ENCODE measurements at regions not wholly inside any gene's neighbourhood (a gene's known extent, or its start where the extent isn't known, plus 50 kb on each side); places are given as distances from the start of the nearest gene placed in this dataset.
"Not testable (repeated sequence)": the region's sequence is repeated elsewhere in the genome, so short reads cannot be mapped to it uniquely, and the experiment has no call there.

DNA sequence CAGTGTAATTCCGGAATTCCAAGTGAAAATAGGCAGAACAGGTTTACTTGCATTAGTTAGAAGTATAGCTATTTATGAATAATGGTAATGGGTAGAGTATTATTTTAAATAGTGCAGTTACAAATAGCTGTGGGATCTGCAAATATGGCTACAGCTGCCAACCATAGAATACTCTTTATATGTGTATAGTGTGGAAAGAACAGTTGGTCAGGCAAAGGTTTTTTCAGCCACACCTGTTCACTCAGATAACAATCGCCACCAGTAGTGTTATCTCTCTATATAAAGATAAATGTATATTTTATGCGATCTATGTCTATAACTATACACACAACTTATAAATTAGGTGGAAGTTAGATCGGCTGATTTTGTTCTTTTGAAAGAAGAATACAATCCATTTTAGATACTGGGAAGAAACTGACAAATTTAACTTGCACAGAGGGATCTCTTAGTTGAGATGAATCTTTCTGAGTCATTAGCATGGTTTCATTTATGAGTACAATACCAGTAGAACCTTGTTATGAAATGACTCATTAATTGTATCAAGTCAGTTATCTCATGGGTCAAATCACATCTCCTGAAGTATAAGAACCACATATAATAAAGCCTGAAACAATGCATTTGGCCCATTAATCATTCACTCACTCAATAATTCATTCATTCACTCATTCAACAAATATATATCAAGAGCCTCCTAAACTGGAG is 100.9 kb upstream of the NR3C2 start:
- DNase-seq (ENCODE audit: low read depth) = peak; percentile 67

DNA sequence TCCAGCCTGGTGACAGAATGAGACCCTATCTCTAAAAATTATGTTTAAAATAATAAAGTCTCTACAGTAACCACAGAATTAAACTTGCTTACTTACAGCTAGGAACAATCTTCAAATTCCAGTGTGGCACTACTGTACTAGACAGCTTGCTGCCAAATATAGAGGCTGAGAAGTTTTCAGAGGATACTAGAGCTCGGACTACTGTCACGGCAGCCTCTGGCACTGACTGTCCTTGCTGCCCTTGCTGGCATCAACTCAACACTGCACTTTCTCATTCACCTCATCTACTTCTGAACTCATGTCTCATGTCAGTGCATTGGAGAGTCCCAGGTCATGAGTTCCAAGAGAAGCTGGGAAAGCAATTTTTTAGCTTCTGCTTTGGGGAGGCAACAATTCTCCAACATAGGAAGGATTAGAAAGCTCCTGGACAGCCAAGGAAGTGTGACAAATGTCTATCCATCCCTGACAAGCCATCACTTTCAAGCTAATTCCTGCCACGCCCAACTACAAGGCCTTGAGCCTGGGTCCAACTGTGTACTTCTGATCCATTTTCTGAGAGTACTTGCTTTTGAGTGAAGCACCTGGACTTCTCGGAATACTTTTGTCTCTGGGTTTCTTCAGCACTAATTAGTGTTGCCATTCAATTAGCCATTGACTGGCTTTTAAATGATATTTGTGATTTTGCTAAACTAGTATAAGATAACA is 98.6 kb upstream of the NR3C2 start:
- DNase-seq (ENCODE audit: low read depth) = no peak

DNA sequence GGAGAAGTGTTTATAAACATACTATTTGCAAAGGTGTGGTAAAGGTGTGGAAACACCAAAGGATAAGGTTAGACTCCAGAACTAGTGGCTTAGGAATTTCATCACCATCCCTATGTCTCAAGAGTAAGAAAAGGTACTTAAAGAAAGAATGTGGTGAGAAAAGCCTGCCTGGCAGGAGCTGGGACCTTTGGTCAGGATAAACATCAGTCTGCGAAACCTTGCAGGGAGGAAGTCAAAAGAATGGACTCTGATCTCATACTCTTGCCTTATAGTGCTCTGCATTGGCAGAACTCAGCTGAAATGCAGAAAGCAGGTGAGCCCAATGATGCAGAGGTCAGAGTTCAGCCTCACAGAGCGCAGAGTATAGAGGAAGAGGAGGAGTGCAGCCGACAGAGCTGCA is 97.2 kb upstream of the NR3C2 start:
- no peak for DNase-seq (ENCODE audit: low read depth)

DNA sequence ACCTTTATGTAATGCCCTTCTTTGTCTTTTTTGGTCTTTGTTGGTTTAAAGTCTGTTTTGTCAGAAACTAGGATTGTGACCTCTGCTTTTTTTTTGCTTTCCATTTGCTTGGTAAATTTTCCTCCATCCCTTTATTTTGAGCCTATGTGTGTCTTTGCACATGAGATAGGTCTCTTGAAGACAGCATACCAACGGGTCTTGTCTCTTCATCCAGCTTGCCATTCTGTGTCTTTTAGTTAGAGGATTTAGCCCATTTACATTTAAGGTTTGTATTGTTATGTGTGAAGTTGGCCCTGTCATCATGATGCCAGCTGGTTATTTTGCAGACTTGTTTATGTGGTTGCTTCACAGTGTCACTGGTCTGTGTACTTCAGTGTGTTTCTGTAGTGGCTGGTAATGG is 91.6 kb upstream of the NR3C2 start:
- not testable (repeated sequence) for DNase-seq (ENCODE audit: low read depth)

DNA sequence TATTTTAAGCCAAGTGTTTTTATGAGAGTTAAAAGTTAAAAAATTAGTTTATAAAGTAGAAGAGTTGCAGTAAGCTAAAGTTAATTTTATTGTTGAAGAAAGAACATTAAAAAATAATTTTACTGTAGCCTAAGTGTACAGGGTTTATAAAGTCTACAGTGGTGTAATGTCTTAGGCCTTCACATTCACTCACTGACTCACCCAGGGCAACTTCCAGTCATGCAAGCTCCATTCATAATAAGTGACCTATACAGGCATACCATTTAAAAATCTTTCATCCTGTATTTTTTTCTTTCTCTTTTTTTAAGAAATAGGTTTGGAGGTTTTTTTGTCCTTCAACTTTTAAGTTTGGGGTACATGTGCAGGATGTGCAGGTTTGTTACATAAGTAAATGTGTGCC is 87.9 kb upstream of the NR3C2 start:
- peak; percentile 41 for DNase-seq (ENCODE audit: low read depth)

DNA sequence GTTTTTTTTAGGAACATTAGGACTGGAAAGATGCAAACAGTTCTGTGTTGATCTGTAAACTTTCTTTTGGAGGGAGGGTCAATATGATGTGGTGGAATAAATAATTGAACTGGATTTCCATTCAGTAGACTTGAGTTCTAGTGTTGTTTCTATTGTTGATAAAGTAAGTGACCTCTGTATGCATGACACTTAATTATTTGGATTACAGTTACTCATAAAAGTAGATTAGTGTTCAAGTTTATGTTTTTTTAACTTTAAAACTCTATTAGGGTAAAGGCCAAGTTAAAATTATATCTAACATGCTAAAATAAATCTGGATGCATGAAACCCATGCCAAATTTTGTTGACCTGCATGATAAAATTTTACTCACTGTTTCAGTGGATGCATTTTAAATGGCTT is 85.4 kb upstream of the NR3C2 start:
- DNase-seq (ENCODE audit: low read depth) = no peak

DNA sequence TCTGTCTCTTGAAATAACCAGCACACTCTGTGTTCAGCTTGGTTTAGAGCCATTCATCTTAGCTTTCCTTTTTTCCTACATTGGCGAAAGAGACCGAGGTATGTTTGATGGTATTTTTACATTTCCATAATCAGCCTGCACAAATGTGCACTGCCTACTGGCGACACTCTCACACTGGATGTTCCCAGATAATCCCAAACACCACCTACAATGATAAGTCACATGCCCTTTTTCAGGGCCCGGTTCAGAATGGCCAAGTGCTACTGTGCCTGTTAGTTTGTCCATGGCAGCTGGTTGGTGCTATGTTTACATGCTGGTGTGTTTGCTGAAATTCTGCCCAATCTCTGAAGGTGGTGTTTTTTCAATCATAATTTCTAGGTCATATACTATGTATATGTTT is 80.8 kb upstream of the NR3C2 start:
- no peak for DNase-seq (ENCODE audit: low read depth)

DNA sequence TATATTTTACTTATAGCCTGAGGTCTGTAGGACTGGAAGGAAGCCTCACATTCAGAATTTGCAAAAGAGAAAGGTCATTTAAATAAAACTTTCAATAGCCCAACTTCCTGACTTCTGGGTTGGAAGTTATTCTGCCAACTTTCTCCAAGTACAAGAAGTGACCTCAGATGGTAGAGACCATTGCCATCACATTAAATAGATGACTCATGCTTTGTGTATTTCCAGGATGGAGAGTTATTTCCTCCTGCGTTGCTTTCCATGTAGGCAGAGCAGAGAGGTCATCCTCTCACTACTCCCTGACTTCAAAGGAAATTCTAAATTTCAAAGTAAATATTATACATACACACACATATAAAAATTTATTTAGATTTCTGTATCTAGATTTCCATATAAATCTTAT is 73.0 kb upstream of the NR3C2 start:
- DNase-seq (ENCODE audit: low read depth) = peak; percentile 89

DNA sequence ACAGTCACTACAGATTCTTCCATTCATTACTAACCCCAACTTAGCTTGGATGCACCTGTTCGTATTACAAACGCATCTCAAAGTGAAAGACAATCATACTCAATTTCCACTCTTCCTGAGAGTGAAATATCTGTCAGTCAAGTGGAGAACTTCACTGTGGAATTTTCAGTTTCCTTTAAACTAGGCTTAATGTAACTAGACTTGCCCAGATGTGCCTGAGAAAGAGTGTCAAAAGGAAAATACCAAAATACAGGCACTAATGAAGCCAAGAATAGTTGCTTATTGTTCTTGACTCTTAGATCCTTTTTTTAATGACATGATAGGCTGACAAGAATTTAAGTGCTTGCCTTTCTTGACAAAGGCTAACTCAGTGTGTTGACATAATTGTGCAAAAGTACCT is 72.4 kb upstream of the NR3C2 start:
- no peak for DNase-seq (ENCODE audit: low read depth)

DNA sequence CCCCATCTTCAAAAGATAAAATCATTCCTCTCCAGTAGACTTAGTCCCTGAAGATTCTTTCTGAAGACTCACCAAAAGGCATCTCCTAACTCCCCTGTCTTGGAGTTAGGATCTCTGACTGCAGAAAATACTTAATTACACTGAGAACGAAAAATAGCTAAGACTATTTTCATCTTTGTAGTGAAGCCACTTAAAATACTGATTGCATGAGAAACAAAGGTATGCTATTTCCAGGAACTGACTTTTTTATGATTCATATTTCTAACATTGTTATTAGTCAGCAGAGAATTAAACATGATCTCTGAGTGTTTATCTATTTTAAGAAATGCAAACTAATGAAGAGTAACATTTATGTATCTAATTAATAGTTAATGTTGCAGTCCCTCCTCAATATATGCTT is 71.8 kb upstream of the NR3C2 start:
- peak; percentile 64 for DNase-seq (ENCODE audit: low read depth)

DNA sequence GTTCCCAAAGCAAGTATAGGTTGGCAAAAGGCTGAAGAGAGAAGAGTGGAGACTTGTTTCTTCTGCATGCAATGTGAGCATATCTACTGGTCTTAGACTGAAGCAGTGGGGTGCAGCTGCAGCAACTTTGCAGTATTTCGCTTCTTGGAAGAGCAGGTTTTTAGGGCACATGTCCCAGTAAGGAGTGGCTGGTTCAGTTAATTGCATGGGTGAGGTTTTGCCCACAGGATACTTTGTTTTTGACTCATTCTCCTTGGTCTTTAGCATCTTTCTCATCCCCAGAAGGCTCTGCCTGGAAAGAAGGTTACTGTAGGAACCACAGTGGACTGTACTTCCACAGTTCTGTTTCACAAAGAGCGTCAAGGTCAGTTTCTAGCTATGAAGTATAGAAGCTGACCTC is 68.0 kb upstream of the NR3C2 start:
- DNase-seq (ENCODE audit: low read depth) = no peak

DNA sequence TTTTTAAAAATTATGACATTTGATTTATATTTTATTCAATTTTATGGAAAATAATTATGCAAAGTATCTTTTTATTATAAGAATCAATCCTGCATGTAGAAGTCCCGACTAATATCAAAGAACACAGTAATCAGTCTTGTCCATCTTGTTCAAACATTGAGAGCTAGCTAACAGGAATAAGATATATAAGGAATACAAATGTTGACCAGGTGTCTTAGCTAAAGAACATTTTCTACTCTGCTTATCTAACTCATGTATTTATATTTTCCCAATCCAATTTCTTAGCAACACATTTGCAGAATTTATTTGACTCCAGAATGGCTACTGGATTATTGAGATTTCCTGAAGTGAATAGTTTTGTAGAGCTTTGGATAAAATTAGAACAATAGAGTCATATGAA is 61.5 kb upstream of the NR3C2 start:
- no peak for DNase-seq (ENCODE audit: low read depth)

DNA sequence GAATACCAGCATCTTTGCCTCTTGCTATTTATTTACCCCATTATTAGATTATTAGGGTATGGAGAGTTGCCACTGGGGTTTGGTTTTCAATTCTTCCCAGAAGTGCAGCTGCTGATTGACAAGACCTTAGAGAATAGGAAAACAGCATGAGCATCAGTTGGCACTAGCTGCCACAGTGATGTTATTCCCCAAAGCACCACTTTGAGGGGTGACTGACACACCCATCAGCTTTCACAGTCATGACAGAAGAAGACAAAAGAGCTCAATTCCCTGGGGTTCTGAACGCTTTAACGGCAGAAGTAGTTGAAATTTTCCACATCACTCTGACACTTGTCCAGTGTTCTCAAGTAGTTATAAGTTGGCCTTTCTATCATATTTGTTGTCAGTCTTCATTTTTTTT is 55.0 kb upstream of the NR3C2 start:
- DNase-seq (ENCODE audit: low read depth) = no peak

DNA sequence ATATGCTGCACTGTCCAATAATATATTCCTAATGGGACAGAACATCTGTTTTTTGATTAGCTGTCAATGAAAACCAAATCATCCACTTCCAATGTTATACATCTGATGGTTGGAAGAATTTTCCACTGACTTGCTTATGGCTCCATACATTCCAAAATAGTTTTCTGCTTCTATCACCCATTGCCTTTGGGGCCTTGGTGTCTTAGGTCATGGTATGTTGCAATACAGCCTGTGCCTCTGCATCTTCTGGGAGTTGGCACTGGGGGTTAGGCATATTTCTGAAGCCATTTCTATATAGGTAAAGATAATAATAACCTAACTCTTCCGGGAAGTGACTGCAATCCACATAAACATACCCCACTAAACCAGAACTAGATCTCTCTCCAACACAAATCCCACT is 53.2 kb upstream of the NR3C2 start:
- DNase-seq (ENCODE audit: low read depth) = peak; percentile 5
